ENCODE measurements at regions not wholly inside any gene's neighbourhood (a gene's known extent, or its start where the extent isn't known, plus 50 kb on each side); places are given as distances from the start of the nearest gene placed in this dataset.

GRCh38 chr3:117302428-117302827 lies 592.8 kb downstream of the TUSC7 start:
- DNase-seq (ENCODE audit: low read depth in 2 of 2), result peak in 1 of 2 donors; percentile 74

DNA sequence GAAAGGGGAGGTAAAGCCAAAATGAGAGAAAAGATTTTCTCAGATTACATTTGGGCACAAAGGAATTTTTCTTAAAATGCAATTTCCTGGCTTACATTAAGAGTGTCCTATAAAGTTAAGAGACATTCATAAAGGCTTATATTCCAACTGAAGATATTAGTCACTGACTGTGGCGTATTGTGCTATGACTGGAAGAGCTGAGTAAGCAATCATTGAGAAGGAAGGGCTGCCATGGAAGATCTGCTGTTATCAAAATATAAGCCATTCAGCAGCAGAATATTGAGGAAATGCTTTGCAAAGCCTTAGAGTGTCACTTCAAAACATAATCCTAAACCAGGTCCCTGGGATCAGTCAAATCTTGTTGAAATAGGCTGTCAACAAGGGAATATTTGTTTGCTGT lies 593.9 kb downstream of the TUSC7 start:
- DNase-seq (ENCODE audit: low read depth in 2 of 2), result peak in 1 of 2 donors; percentile 22

DNA sequence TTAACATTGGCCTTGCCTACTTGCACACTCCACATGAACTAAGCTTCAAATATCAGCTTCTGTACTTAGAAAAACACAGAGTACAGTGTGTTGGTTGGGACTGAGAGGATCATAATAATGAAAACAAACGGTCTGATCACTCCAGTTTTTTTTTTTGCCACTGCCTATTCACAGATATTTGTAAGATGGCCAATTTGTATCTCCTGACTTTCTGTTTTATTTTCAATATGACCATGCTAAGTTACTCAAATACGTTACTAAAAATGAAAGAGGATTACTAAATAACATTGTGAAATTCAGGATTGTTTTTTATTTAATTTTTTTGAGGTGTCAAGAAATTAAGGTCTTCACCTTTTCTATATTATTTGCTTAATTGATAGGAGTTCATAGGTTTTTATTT lies 595.1 kb downstream of the TUSC7 start:
- peak in 1 of 2 donors; percentile 27 for DNase-seq (ENCODE audit: low read depth in 2 of 2)

GRCh38 chr3:117305681-117306080 lies 596.1 kb downstream of the TUSC7 start:
- DNase-seq (ENCODE audit: low read depth in 2 of 2), result no peak

DNA sequence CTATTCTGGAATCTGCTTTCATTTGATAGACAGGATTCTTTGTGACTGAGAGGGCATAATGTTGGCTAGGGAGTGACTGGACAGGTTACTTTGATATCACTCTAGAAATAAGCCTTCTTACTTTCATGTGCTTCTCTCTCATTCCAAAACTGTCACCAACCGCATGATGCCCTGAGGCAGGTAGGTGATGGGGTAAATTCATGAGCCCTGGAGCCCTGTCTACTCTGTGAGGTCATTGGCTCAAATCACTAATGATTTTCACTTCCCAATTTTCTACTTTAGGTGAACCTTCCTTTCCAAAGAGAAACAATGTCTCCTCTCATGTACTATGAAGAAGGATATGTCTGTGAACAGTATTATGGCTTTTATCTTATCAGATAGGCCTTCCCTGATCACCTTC lies 596.7 kb downstream of the TUSC7 start:
- DNase-seq (ENCODE audit: low read depth in 2 of 2), result no peak

DNA sequence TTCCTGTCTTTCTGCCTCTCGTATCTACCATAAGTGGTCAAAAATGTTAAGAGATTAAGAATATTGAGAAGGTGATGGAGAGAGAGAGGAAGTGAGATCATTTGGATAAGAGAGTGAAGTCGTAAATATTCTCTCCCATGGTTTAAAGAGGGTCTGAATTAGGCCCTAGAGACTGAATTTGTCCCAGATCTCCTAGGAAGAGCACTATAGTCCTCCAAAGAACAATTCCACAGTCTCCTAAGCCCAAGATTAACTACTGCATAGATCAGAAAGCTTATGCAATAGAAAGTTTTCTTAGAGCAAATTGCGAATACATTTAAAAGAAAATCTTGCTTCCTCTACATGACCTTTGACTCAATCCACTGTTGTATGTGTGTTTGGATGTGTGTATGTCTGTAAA lies 598.8 kb downstream of the TUSC7 start:
- DNase-seq (ENCODE audit: low read depth in 2 of 2), result no peak

DNA sequence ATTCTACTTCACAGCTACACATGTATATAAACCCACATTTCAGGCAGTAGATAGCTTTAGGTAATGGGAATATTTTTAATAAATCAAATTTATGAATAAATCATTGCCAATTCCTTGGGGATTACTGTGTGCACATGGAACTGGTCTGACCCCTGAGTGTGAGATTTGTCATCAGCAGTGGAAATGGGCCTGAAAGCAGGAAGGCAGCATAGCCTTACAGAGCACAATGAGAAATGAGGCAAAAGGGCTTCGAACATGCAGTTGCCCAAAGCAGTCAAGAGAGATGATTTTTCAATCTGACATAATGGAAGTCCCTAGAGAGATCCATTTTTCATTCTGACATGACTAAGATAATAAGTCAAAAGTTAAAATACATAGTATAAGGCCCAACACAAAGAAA lies 599.2 kb downstream of the TUSC7 start:
- DNase-seq (ENCODE audit: low read depth in 2 of 2), result no peak

DNA sequence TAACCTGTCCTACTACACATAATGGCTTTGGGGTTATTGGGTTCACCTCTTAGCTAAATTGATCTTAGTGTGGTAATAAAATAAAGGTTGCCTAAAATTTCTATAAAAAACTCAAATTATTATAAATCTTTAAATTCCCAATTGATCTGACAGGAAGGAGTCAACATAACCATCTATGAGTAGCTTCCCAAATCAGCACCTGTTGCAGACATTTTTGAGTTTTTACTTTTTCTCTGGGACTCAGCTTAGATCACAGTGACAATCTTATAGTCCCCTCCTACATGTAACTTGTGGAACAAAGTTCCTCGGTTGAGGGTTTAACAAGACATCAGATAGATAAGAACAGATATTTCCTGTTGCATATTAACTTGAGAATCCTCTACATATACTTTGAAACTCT lies 601.0 kb downstream of the TUSC7 start:
- DNase-seq (ENCODE audit: low read depth in 2 of 2), result no peak

GRCh38 chr3:117314441-117315150 lies 605.0 kb downstream of the TUSC7 start:
- DNase-seq (ENCODE audit: low read depth in 2 of 2), result no peak

GRCh38 chr3:117322866-117323265 lies 613.3 kb downstream of the TUSC7 start:
- DNase-seq (ENCODE audit: low read depth in 2 of 2), result peak; percentile 15 to 53

DNA sequence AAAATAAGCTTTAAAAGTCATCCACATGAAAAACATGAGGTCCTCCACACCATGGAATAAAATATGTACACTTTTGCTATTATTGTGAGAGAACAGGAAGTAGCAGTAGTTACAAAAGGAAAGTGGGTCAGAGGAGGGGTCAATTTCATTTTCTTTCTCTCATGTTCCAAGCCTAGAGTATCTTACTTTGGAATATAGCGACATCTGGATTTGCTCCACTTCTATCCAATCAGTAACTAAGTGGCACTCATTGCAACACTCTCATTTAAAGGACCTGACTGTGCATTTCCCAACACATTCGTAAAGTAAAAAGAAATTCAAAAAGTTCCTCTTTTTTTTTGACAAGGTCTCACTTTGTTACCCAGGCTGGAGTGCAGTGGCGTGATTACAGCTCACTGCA lies 637.3 kb downstream of the TUSC7 start:
- DNase-seq (ENCODE audit: low read depth in 2 of 2), result peak in 1 of 2 donors; percentile 89

DNA sequence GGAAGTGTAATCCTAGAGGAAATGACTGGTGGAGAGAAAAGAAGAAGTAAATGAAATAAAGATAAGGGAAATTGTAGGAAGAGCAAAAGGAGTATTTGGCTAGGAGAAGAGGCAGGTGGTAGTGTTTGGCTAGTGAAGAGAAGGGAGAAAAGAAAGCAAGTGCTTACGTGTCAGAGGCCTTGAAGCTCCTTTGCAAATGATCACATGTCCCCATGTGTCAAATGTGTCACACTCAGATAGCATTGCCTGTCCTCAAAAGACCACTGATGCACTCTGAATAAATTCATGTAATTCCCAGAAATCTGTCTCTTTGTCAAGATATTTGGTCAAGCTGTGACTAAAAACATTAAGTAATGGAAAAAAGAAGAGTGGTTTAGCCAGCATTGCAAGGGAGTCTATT lies 639.3 kb downstream of the TUSC7 start:
- no peak for DNase-seq (ENCODE audit: low read depth in 2 of 2)

- DNase-seq (ENCODE audit: low read depth in 2 of 2), result no peak
Measured at GRCh38 chr3:117349566-117349965, 640.0 kb downstream of the TUSC7 start.

DNA sequence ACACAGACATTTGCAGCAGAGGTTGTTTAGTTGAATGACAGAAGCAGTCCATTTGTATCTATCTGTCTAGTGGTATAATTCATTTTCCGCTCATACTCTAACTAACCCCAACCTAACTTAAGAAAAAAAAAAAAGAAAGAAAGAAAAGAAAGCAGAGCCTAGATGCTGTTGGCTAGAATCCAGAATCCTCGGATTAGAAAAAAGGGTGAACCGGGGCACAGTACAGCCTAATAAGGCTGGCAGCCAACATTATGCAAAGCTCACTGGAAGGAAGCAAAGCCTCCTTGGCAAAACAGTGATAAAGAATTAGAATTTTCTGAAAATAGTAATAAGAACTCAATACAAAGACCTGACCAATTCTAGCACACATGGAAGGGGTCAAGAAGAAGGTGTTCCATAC lies 640.8 kb downstream of the TUSC7 start:
- DNase-seq (ENCODE audit: low read depth in 2 of 2), result peak in 1 of 2 donors; percentile 20

DNA sequence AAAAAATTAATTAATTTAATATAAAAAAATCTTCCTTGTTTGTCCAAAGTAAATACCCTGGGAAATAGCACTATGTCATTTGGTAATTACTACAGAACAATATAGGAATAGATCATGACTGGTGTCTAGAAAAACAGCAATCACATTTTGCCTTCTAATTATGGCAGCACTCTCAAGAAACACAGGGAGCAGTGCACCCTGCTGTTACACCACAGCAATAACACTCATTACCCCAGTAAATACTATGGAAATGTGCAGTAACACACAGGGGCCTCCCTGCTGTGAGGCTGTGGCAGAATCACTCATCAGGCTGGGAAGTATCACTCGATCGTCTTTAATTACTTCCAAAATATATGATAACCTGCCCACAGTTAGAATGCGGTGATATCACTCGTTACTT lies 646.0 kb downstream of the TUSC7 start:
- peak; percentile 38 to 79 for DNase-seq (ENCODE audit: low read depth in 2 of 2)

DNA sequence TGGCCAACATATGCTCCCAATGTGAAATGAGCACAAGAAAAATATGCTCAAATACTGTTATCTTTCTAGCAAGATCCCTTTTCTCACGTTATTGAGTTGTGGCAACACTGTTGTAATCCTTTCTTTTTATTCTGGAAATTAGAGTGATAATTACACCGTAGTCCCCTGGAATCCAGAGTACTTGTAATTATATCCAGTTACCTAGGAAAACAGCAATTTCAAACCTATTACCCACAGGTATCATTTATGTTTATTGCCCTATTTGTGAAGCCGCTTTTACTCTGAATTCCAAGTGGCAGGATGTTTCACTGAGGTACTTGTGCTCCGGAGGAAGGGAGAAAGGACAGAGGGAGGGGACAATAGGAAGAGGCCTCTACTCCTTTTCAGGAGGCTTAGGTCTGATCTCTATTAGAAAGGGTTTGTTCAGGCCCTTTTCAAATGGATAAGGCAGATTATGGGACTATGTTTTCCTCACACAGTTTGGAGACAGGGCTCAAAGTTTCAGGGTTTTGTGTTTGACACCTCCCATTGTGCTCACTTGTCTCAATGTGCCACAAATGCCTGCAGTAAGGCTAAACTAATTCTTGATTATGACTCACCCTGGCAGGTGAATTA lies 646.6 kb downstream of the TUSC7 start:
- no peak for DNase-seq (ENCODE audit: low read depth in 2 of 2)

GRCh38 chr3:117358717-117359314 lies 649.2 kb downstream of the TUSC7 start:
- no peak for DNase-seq (ENCODE audit: low read depth in 2 of 2)

DNA sequence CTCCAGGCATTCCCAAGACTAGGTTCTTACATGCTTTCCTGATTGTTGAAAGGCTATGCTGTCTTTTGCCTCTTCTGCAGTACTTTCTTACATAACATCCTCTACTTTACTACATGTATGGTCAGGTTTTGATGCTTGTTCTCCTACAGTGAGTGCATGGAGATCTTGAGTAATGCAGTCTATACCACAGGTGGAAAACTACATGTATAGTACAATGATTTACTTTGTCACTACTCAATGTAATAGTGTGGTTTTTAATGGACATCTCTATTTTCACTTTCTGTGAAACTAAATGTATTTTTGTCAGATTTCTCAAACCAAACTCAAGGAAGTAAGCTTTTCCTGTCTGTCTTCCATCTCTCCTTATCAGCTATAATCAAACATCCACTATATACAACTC lies 657.0 kb downstream of the TUSC7 start:
- DNase-seq (ENCODE audit: low read depth in 2 of 2), result no peak

DNA sequence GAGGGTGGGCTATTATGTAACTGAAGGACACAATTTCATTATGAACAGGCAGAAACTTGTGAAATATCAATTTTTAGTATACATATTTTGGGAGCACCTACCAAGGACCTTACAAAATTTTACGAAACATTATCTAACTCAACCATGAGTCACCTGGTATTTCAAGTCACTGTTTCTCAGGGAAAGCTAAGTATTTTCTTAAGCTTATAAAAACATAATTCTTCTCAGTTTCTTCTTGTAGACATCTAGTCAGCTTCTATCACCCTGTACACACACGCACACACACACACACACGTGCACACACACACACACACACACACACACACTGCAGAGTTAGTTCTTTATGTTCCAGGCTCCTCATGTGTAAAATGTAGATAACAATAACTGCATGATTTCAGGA lies 658.3 kb downstream of the TUSC7 start:
- no peak for DNase-seq (ENCODE audit: low read depth in 2 of 2)

DNA sequence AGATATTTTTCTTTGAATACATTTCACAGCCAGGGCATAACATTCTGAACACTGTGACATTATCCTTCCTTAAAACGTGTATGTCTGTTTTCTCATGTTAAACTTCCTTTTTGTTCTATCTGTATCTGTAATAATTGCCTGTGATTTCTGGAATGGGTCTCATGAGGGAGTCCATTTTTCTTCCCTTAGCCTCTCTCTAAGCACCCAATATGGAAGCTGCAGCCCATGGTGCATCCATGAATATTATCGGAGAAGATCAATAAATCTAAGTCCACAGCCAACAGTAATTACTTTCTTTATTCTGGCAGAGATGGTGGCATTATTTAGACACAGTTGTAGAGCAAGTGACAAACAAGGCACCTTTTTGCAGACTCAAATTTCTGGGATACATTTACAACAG lies 671.1 kb downstream of the TUSC7 start:
- no peak for DNase-seq (ENCODE audit: low read depth in 2 of 2)

DNA sequence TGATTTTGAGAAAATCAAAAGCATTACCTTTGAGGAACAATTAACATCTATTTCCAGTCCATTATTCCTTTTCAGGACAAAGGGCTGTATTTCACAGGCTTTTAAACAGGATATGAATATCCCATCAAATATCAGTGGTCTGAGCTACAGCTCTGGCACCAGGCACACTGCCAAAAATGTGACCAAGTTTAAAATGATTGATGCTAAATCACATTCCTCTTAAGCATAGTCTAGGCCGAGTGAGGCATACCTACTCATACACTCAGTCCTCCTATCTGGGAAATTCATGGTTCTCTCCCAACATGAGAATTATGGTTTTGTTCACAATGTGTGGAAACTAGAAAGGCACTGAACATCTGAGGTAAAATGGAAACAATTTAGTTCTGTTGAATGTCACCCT lies 683.5 kb downstream of the TUSC7 start:
- DNase-seq (ENCODE audit: low read depth in 2 of 2), result peak; percentile 19 to 76

DNA sequence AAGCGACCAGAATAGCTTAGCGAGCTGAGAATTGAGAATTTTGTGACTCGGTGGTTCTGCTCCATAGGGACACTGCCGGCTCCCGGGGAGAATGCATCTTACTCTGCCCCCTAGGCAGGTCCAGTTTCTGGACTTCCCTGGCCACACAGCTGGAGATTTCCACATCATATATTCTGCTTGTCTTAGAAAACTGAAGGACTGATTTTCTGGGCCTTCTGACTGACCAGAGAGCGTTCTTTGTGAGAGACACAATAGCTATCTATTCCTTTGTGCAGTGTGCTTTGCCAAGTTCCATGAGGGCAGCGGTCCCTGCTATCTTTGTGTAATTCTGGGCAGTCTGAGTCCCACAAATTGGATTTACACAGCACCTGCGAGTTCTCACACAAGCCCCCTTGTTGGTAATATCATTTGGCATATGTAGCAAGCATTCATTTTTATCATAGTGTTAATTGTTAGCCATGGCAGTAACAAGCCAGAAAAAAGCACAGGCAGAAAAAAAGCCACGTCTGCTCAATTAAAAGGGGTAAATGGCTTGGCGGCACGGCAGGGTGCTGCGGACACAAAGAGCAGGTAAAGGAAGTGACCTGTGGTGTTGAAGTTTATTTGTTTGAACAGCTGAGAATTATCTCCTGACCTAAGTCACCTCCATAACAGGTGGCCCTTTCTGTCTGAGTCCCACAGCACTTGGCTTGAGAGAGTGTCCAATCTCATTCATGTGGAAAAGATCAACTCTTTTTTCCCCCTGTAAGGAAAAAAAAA lies 688.7 kb downstream of the TUSC7 start:
- no peak for DNase-seq (ENCODE audit: low read depth in 2 of 2)

Data from lung microvascular endothelial cell (primary cell).